Liver (tissue), 8 donors: ENCODE measurements at regions not wholly inside any gene's neighbourhood (a gene's known extent, or its start where the extent isn't known, plus 50 kb on each side); places are given as distances from the start of the nearest gene placed in this dataset.

Experiments
- DNase-seq: peaks from one replicate; pipeline ENCODE4 v3.0.0-alpha.2; 2017; ENCODE audit warnings: low spot score
- H3K27ac ChIP-seq, 2 donors: one replicate each; pipeline ENCODE4 v1.7.0; 2013; ENCODE audit warnings: inconsistent platforms in 2 of 2, low read length in 2 of 2, control low read depth in 1 of 2, low read depth in 1 of 2, mild to moderate bottlenecking in 1 of 2
- H3K27me3 ChIP-seq, 4 donors: one replicate each; pipeline versions ENCODE4 v1.6.1 to v1.7.0; 2013; ENCODE audit warnings: low read length in 3 of 4, inconsistent platforms in 1 of 4, mild to moderate bottlenecking in 1 of 4, moderate library complexity in 1 of 4; ENCODE audit not compliant: control insufficient read depth in 4 of 4, insufficient read depth in 4 of 4
- H3K36me3 ChIP-seq, 4 donors: one replicate each; pipeline versions ENCODE4 v1.6.1 to v1.7.0; 2013; ENCODE audit warnings: low read length in 3 of 4, mild to moderate bottlenecking in 3 of 4, low read depth in 1 of 4, moderate library complexity in 1 of 4; ENCODE audit not compliant: control insufficient read depth in 4 of 4, insufficient read depth in 3 of 4
- H3K4me1 ChIP-seq, 4 donors: one replicate each; pipeline versions ENCODE4 v1.6.1 to v1.7.0; 2013; ENCODE audit warnings: low read length in 3 of 4, mild to moderate bottlenecking in 3 of 4, moderate library complexity in 1 of 4; ENCODE audit not compliant: control insufficient read depth in 4 of 4, insufficient read depth in 4 of 4
- H3K4me3 ChIP-seq, 3 donors: one replicate each; pipeline versions ENCODE4 v1.6.1 to v1.7.0; 2013; ENCODE audit warnings: low read length in 3 of 3, control low read depth in 1 of 3, low read depth in 1 of 3, mild to moderate bottlenecking in 1 of 3
- H3K9ac ChIP-seq, 2 donors: one replicate each; pipeline ENCODE4 v1.7.0; 2013; ENCODE audit warnings: low read length in 2 of 2, mild to moderate bottlenecking in 2 of 2, moderate library complexity in 2 of 2, control low read depth in 1 of 2, low read depth in 1 of 2
- H3K9me3 ChIP-seq, 4 donors: one replicate each; pipeline versions ENCODE4 v1.6.1 to v1.7.0; 2013; ENCODE audit warnings: low read length in 3 of 4; ENCODE audit not compliant: control insufficient read depth in 4 of 4
- EGR1 ChIP-seq, 2 donors: IDR thresholded peaks; 2 replicates each; pipeline ENCODE4 v1.6.1; 2016 to 2018; ENCODE audit warnings: antibody characterized with exemption in 2 of 2, low read depth in 2 of 2
- HNF4G ChIP-seq: IDR thresholded peaks from 2 replicates; pipeline ENCODE4 v1.6.1; 2016; ENCODE audit warnings: antibody characterized with exemption
- JUND ChIP-seq, 2 donors: IDR thresholded peaks; 2 replicates each; pipeline ENCODE4 v1.6.1; 2016; ENCODE audit warnings: antibody characterized with exemption in 2 of 2
- MAX ChIP-seq: IDR thresholded peaks from 2 replicates; pipeline ENCODE4 v1.6.1; 2016; ENCODE audit warnings: antibody characterized with exemption
- NR2F2 ChIP-seq: IDR thresholded peaks from 2 replicates; pipeline ENCODE4 v1.6.1; 2016; ENCODE audit warnings: antibody characterized with exemption
- RAD21 ChIP-seq, 2 donors: IDR thresholded peaks; 2 replicates each; pipeline ENCODE4 v1.6.1; 2016; ENCODE audit warnings: antibody characterized with exemption in 2 of 2, mild to moderate bottlenecking in 2 of 2
- RXRA ChIP-seq, 2 donors: IDR thresholded peaks; 2 replicates each; pipeline ENCODE4 v1.6.1; 2017 to 2018; ENCODE audit warnings: antibody characterized with exemption in 2 of 2, mild to moderate bottlenecking in 1 of 2
- SP1 ChIP-seq: IDR thresholded peaks from 2 replicates; pipeline ENCODE4 v1.6.1; 2018; ENCODE audit warnings: antibody characterized with exemption, mild to moderate bottlenecking
- TAF1 ChIP-seq: conservative IDR thresholded peaks from 2 replicates; pipeline ENCODE4 v1.6.1; 2016; ENCODE audit warnings: antibody characterized with exemption, mild to moderate bottlenecking
- YY1 ChIP-seq: IDR thresholded peaks from 2 replicates; pipeline ENCODE4 v1.6.1; 2016; ENCODE audit warnings: antibody characterized with exemption, mild to moderate bottlenecking
- ZBTB33 ChIP-seq: IDR thresholded peaks from 2 replicates; pipeline ENCODE4 v1.6.1; 2016; ENCODE audit warnings: antibody characterized with exemption
- WGBS: extraction: QIAGEN DNeasy Blood & Tissue Kit; methylation state at CpG from one replicate; pipeline ENCODE4 v1.1.7; 2013; 5-methylcytosine and 5-hydroxymethylcytosine counted together
- TF ChIP-seq, protein P1 (sequence below): fragments of 150-350 bp; IDR thresholded peaks from 2 replicates; pipeline ENCODE4 v1.5.1; 2017; ENCODE audit warnings: improper control_type of control experiment, low read depth, low read length; ENCODE audit not compliant: missing input control
- TF ChIP-seq, protein P2 (sequence below): IDR thresholded peaks from 2 replicates; pipeline ENCODE4 v1.6.1; 2016; ENCODE audit warnings: antibody characterized with exemption, mild to moderate bottlenecking
- donor health status: healthy.
- donor health status: healthy.
- donor health status: healthy.
- donor health status: healthy.
- donor health status: healthy.

DNA sequence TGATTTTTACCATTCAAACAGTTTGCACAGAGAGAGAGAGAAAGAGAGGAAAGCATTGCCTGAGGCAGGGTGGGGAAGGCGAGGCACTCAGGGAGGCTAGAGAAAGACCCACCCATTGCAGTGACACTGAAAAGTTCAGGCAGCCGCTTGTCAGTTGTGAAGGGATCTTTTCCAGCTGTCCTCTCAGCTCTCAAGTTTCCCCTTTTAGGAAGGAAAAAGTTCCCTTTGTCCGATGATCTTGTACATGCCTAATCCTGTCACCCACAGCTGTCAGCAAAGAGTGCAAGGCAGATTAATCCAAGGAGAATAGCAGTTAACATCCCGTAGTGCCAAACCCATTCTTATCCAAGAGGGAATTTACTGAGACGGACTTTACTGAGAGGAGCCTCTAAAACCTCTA lies 255.0 kb downstream of the MAGEB5 start:
- no peak overlapping the region for H3K4me3 ChIP-seq
- H3K4me1 ChIP-seq = no peaks in the 10 kb centered on the region
- WGBS = 78% methylated on average over 5 of the region's 5 CpGs
- no peak for DNase-seq
- no peak overlapping the region for H3K9ac ChIP-seq
- H3K36me3 ChIP-seq = no peaks in the 10 kb centered on the region
- H3K27me3 ChIP-seq = no peaks in the 10 kb centered on the region
- no peaks in the 10 kb centered on the region for H3K9me3 ChIP-seq
- H3K27ac ChIP-seq = no peak overlapping the region
- TF ChIP-seq EGR1 (IDR thresholded peaks at IDR 0.05; ENCODE audit: low read depth in 2 of 2) (no peak), JUND (IDR thresholded peaks at IDR 0.05) (no peak), NR2F2 (no peak), YY1 (no peak), RAD21 (IDR thresholded peaks at IDR 0.05) (no peak), MAX (no peak)
- TF ChIP-seq, protein P1, sequence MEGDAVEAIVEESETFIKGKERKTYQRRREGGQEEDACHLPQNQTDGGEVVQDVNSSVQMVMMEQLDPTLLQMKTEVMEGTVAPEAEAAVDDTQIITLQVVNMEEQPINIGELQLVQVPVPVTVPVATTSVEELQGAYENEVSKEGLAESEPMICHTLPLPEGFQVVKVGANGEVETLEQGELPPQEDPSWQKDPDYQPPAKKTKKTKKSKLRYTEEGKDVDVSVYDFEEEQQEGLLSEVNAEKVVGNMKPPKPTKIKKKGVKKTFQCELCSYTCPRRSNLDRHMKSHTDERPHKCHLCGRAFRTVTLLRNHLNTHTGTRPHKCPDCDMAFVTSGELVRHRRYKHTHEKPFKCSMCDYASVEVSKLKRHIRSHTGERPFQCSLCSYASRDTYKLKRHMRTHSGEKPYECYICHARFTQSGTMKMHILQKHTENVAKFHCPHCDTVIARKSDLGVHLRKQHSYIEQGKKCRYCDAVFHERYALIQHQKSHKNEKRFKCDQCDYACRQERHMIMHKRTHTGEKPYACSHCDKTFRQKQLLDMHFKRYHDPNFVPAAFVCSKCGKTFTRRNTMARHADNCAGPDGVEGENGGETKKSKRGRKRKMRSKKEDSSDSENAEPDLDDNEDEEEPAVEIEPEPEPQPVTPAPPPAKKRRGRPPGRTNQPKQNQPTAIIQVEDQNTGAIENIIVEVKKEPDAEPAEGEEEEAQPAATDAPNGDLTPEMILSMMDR = no peak

- 81% methylated on average over 4 of the region's 4 CpGs for WGBS
- no peak overlapping the region for H3K9ac ChIP-seq
- TF ChIP-seq ZBTB33 = no peak
- TF ChIP-seq MAX = no peak
- TF ChIP-seq, protein P1 = no peak
- no peak for TF ChIP-seq HNF4G
- no peak for TF ChIP-seq SP1
- no peak for TF ChIP-seq RXRA (IDR thresholded peaks at IDR 0.05)
- TF ChIP-seq TAF1 = no peak
- TF ChIP-seq, protein P2, sequence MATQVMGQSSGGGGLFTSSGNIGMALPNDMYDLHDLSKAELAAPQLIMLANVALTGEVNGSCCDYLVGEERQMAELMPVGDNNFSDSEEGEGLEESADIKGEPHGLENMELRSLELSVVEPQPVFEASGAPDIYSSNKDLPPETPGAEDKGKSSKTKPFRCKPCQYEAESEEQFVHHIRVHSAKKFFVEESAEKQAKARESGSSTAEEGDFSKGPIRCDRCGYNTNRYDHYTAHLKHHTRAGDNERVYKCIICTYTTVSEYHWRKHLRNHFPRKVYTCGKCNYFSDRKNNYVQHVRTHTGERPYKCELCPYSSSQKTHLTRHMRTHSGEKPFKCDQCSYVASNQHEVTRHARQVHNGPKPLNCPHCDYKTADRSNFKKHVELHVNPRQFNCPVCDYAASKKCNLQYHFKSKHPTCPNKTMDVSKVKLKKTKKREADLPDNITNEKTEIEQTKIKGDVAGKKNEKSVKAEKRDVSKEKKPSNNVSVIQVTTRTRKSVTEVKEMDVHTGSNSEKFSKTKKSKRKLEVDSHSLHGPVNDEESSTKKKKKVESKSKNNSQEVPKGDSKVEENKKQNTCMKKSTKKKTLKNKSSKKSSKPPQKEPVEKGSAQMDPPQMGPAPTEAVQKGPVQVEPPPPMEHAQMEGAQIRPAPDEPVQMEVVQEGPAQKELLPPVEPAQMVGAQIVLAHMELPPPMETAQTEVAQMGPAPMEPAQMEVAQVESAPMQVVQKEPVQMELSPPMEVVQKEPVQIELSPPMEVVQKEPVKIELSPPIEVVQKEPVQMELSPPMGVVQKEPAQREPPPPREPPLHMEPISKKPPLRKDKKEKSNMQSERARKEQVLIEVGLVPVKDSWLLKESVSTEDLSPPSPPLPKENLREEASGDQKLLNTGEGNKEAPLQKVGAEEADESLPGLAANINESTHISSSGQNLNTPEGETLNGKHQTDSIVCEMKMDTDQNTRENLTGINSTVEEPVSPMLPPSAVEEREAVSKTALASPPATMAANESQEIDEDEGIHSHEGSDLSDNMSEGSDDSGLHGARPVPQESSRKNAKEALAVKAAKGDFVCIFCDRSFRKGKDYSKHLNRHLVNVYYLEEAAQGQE = no peak
These were observed 250.4 kb downstream of the MAGEB5 start for GRCh38 chrX:26466387-26466786.

More at GRCh38 chrX:26466387-26466786, 250.4 kb downstream of the MAGEB5 start:
- no peaks in the 10 kb centered on the region for H3K36me3 ChIP-seq
- H3K27ac ChIP-seq = no peak overlapping the region
- H3K4me3 ChIP-seq = no peak overlapping the region
- H3K27me3 ChIP-seq = no peaks in the 10 kb centered on the region
- H3K4me1 ChIP-seq = no peaks in the 10 kb centered on the region
- DNase-seq = no peak
- H3K9me3 ChIP-seq = no peaks in the 10 kb centered on the region
